Transverse colon (tissue), 4 donors: ENCODE measurements at regions not wholly inside any gene's neighbourhood (a gene's known extent, or its start where the extent isn't known, plus 50 kb on each side); places are given as distances from the start of the nearest gene placed in this dataset.

Experiments
- DNase-seq: peaks from one replicate; pipeline ENCODE4 v3.0.0-alpha.2; 2019
- H3K27ac ChIP-seq, 4 donors: fragments of 200-600 bp; sonication (generic); 2 replicates each; pipeline ENCODE4 v1.5.1; 2016 to 2018; ENCODE audit warnings: inconsistent platforms in 4 of 4
- H3K27me3 ChIP-seq: fragments of 200-600 bp; sonication (generic); 2 replicates; pipeline ENCODE4 v1.5.1; 2017; ENCODE audit warnings: inconsistent platforms
- H3K36me3 ChIP-seq, 4 donors: fragments of 200-600 bp; sonication (generic); 2 replicates each; pipeline ENCODE4 v1.5.1; 2017 to 2019; ENCODE audit warnings: inconsistent platforms in 4 of 4
- H3K4me1 ChIP-seq, 4 donors: fragments of 200-600 bp; sonication (generic); 2 replicates each; pipeline ENCODE4 v1.5.1; 2017 to 2020; ENCODE audit warnings: inconsistent platforms in 4 of 4
- H3K4me3 ChIP-seq, 4 donors: fragments of 200-600 bp; sonication (generic); 1 replicate in 1 of 4; 2 replicates in 3 of 4; pipeline versions ENCODE4 v1.5.1 to v1.6.1; 2017 to 2019; ENCODE audit warnings: inconsistent platforms in 4 of 4
- H3K9me3 ChIP-seq, 2 donors: fragments of 200-600 bp; sonication (generic); 2 replicates each; pipeline ENCODE4 v1.5.1; 2017 to 2019; ENCODE audit warnings: inconsistent platforms in 2 of 2
- EP300 ChIP-seq: sonication (generic); formaldehyde crosslinking; IDR thresholded peaks from one replicate; pipeline ENCODE4 v1.6.1; 2017; ENCODE audit warnings: antibody characterized with exemption, low read depth
- POLR2A ChIP-seq: fragments of 450-650 bp; IDR thresholded peaks from one replicate; pipeline ENCODE4 v1.6.1; 2016; ENCODE audit warnings: antibody characterized with exemption, mild to moderate bottlenecking, moderate library complexity
- POLR2AphosphoS5 ChIP-seq, 3 donors: sonication (generic); formaldehyde crosslinking; IDR thresholded peaks; one replicate each; pipeline ENCODE4 v1.6.1; 2016; ENCODE audit warnings: antibody characterized with exemption in 3 of 3
- WGBS, 2 donors: methylation state at CpG; one replicate each; pipeline ENCODE4 v1.1.5; 2018; ENCODE audit warnings: low coverage in 1 of 2; 5-methylcytosine and 5-hydroxymethylcytosine counted together
- in situ Hi-C, 4 donors: fragments of 200-750 bp; cut with MboI; loops; one replicate each; pipeline versions ENCODE4 v1.15.0 to v1.15.1; 2017; ENCODE audit warnings: low sequenced_read_pairs in 3 of 4, low pct_ligation_motif_present in 1 of 4, low pct_unique_long_range_greater_than_20kb in 1 of 4
- intact Hi-C: fragments of 100-400 bp; cut with DNase I; formaldehyde crosslinking; loops from one replicate; pipeline ENCODE4 v1.15.1; 2023; ENCODE audit warnings: low total_unique reads
- TF ChIP-seq, protein P1 (sequence below), 5 experiments: fragments of 200-600 bp in 3 of 5; fragments of 450-650 bp in 2 of 5; sonication (generic) in 3 of 5; IDR thresholded peaks; 1 replicate in 2 of 5; 2 replicates in 3 of 5; pipeline ENCODE4 v1.5.1; 2016 to 2017; ENCODE audit warnings: antibody characterized with exemption in 5 of 5, inconsistent platforms in 3 of 5, mild to moderate bottlenecking in 2 of 5, moderate library complexity in 1 of 5

DNA sequence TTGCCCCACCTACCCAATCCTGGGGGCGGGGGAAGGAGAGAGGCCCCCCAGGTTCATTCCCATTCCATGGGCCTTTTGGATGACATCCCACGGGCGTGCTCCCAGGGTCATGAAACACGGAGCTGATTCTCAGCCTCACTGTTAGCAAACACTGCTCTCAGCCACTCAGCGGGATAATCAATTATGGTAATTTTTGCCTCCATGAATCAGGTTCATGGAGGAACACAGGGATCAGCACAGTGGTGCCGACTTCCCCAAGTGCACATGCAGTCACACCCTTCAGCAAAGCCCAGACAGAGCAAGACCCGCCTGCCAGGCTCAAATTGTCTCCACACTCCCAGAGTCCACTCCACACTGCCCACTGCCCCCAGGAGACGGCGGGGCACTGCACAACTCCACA is 164.6 kb downstream of the ENGASE start:
- WGBS, 2 donors: 37 to 63% methylated on average over 3 to 9 of the region's 9 CpGs
- no peak for DNase-seq
- H3K4me1 ChIP-seq: no peaks in the 10 kb centered on the region
- H3K27me3 ChIP-seq: no peaks in the 10 kb centered on the region
- H3K4me3 ChIP-seq: no peak overlapping the region
- intact Hi-C loops (no loop called here), in situ Hi-C loops (no loop called here)
- H3K9me3 ChIP-seq: no peaks in the 10 kb centered on the region
- TF ChIP-seq POLR2A (no peak), EP300 (no peak), POLR2AphosphoS5 (IDR thresholded peaks at IDR 0.05) (no peak)
- TF ChIP-seq, protein P1, sequence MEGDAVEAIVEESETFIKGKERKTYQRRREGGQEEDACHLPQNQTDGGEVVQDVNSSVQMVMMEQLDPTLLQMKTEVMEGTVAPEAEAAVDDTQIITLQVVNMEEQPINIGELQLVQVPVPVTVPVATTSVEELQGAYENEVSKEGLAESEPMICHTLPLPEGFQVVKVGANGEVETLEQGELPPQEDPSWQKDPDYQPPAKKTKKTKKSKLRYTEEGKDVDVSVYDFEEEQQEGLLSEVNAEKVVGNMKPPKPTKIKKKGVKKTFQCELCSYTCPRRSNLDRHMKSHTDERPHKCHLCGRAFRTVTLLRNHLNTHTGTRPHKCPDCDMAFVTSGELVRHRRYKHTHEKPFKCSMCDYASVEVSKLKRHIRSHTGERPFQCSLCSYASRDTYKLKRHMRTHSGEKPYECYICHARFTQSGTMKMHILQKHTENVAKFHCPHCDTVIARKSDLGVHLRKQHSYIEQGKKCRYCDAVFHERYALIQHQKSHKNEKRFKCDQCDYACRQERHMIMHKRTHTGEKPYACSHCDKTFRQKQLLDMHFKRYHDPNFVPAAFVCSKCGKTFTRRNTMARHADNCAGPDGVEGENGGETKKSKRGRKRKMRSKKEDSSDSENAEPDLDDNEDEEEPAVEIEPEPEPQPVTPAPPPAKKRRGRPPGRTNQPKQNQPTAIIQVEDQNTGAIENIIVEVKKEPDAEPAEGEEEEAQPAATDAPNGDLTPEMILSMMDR (IDR thresholded peaks at IDR 0.05): no peak
- H3K27ac ChIP-seq: no peak overlapping the region
- no peaks in the 10 kb centered on the region for H3K36me3 ChIP-seq

DNA sequence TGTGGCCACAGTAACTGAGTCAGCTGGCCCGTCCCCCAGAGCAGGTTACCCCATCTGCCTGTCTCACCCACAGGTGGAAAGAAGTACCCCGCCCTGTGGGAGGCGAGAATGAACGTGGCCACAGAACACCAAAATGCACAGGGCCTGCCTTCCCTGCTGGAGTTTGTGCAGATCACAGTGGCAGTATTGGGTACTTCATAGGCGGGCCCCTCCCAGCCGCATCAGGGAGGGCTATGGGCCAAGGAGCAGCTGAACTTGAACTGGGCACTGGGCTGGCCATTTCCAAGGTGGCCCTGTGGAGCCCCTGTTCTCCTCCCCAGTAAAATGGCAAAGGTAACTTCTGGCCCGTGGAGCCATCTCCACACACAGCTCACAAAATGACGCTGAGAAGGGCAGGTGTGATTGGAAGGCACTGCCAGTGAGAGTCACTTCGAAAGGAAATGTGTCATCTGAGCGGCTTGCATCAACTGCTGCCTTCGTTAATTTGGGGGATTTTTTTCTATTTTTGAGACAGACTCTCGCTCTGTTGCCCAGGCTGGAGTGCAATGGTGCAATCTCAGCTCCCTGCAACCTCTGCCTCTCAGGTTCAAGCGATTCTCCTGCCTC is 162.9 kb downstream of the ENGASE start:
- TF ChIP-seq, protein P1 (IDR thresholded peaks at IDR 0.05): no peak
- no peak for TF ChIP-seq POLR2A
- no peak for TF ChIP-seq EP300
- TF ChIP-seq POLR2AphosphoS5 (IDR thresholded peaks at IDR 0.05): no peak
- no peaks in the 10 kb centered on the region for H3K27me3 ChIP-seq
- 77% methylated on average over 13 of the region's 13 CpGs; no CpG with 5 or more reads in 1 of the 2 donors for WGBS, 2 donors
- intact Hi-C loops (no loop called here), in situ Hi-C loops (no loop called here)
- H3K27ac ChIP-seq: no peak overlapping the region
- no peaks in the 10 kb centered on the region for H3K9me3 ChIP-seq
- DNase-seq: no peak
- no peaks in the 10 kb centered on the region for H3K36me3 ChIP-seq
- no peaks in the 10 kb centered on the region for H3K4me1 ChIP-seq
- H3K4me3 ChIP-seq: no peak overlapping the region

DNA sequence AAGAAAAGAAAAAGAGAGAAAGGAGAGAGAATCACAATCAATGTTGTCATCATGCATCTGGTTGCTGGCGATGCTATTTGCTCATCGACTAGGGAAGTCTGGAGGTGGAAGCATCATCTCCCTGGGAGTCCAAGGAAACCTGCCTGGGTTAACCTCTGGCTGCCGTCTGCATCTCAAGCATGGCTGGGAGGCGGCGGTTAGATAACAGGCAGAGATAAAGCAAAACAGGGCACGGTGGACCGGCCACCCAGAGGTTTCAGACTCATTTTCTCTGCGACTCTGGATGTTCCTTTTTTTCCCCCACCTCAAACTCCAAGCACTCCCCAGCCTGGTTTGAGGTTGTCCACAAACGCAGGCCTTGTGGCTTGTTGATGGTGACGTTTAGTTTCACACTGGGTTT is 161.2 kb downstream of the ENGASE start:
- no peaks in the 10 kb centered on the region for H3K4me1 ChIP-seq
- 37 to 50% methylated on average over 3 to 10 of the region's 10 CpGs for WGBS, 2 donors
- no peak overlapping the region for H3K4me3 ChIP-seq
- TF ChIP-seq POLR2A (no peak), EP300 (no peak), POLR2AphosphoS5 (IDR thresholded peaks at IDR 0.05) (no peak)
- TF ChIP-seq, protein P1 (IDR thresholded peaks at IDR 0.05): no peak
- H3K27ac ChIP-seq: no peak overlapping the region
- no peaks in the 10 kb centered on the region for H3K36me3 ChIP-seq
- intact Hi-C loops: no loop called here
- no peaks in the 10 kb centered on the region for H3K27me3 ChIP-seq
- H3K9me3 ChIP-seq: no peaks in the 10 kb centered on the region
- in situ Hi-C loops: no loop called here
- DNase-seq: no peak

DNA sequence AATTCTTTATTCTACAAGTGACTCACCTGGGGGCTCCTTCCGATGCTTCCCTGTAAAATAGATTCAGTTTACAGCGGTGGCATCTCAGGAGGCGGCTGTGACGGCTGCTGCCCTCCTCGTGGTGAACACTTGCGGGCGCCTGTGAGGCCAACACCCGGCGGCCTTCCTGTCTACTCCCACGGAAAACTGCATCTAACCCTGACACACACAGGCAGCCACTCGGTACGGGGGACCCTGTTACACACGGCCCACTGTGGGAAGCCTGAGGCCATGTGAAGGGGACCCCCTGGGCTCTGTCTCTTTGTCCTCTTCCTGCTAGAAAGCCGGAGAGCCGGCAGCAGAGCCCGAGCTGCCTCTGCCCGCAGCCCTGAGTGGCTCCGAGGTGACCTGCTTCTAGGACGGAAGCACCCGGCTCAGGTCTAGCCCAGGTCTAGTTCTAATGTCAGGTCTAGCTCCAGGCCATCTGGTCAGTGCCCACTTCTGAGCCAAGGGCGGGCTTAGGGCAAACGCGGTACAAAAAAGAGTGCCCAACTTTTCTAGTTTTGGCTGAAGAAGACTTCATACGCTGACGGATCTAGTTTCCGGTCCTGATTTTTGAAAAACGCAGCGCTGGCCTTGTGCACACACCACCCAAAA is 159.4 kb downstream of the ENGASE start:
- H3K36me3 ChIP-seq: no peaks in the 10 kb centered on the region
- H3K27ac ChIP-seq: no peak overlapping the region
- no peaks in the 10 kb centered on the region for H3K9me3 ChIP-seq
- H3K4me1 ChIP-seq: no peaks in the 10 kb centered on the region
- H3K4me3 ChIP-seq: no peak overlapping the region
- in situ Hi-C loops (no loop called here), intact Hi-C loops (no loop called here)
- TF ChIP-seq, protein P1 (IDR thresholded peaks at IDR 0.05): no peak
- no peak for TF ChIP-seq POLR2AphosphoS5 (IDR thresholded peaks at IDR 0.05)
- TF ChIP-seq EP300: no peak
- TF ChIP-seq POLR2A: no peak
- WGBS, 2 donors: 85% methylated on average over 27 of the region's 28 CpGs; no CpG with 5 or more reads in 1 of the 2 donors
- DNase-seq: no peak
- H3K27me3 ChIP-seq: no peaks in the 10 kb centered on the region
